ENCODE measurements at regions not wholly inside any gene's neighbourhood (a gene's known extent, or its start where the extent isn't known, plus 50 kb on each side); places are given as distances from the start of the nearest gene placed in this dataset.

- DNase-seq: no peak
Measured at GRCh38 chr22:27492566-27493201, 308.9 kb downstream of the MN1 start.

GRCh38 chr22:27493796-27494195 lies 307.8 kb downstream of the MN1 start:
- DNase-seq: no peak

GRCh38 chr22:27494785-27495184 lies 306.8 kb downstream of the MN1 start:
- no peak for DNase-seq

GRCh38 chr22:27495325-27495724 lies 306.2 kb downstream of the MN1 start:
- no peak for DNase-seq

- no peak for DNase-seq
Measured at GRCh38 chr22:27499121-27499520, 302.4 kb downstream of the MN1 start.

GRCh38 chr22:27501191-27501936 lies 300.2 kb downstream of the MN1 start:
- no peak for DNase-seq

GRCh38 chr22:27502327-27502726 lies 299.2 kb downstream of the MN1 start:
- no peak for DNase-seq

GRCh38 chr22:27504360-27505253 lies 296.9 kb downstream of the MN1 start:
- DNase-seq: no peak

- DNase-seq: no peak
Measured at GRCh38 chr22:27507111-27507611, 294.4 kb downstream of the MN1 start.

GRCh38 chr22:27507935-27508526 lies 293.5 kb downstream of the MN1 start:
- no peak for DNase-seq

- no peak for DNase-seq
Measured at GRCh38 chr22:27509132-27509920, 292.2 kb downstream of the MN1 start.

GRCh38 chr22:27510024-27510423 lies 291.5 kb downstream of the MN1 start:
- DNase-seq: no peak

GRCh38 chr22:27512283-27512761 lies 289.2 kb downstream of the MN1 start:
- DNase-seq: no peak

GRCh38 chr22:27513021-27513420 lies 288.5 kb downstream of the MN1 start:
- DNase-seq: no peak

- no peak for DNase-seq
Measured at GRCh38 chr22:27514601-27515523, 286.7 kb downstream of the MN1 start.

GRCh38 chr22:27517361-27518155 lies 284.0 kb downstream of the MN1 start:
- DNase-seq: no peak

GRCh38 chr22:27518531-27519340 lies 282.8 kb downstream of the MN1 start:
- DNase-seq: no peak

- DNase-seq: no peak
Measured at GRCh38 chr22:27523711-27524110, 277.8 kb downstream of the MN1 start.

- no peak for DNase-seq
Measured at GRCh38 chr22:27525711-27526110, 275.8 kb downstream of the MN1 start.

Data from stimulated activated naive CD4-positive, alpha-beta T cell treated with Interleukin-2 at 50 U/mL for 16 hours (primary cell).